Astrocyte (in vitro differentiated cells and primary cell): ENCODE measurements at regions not wholly inside any gene's neighbourhood (a gene's known extent, or its start where the extent isn't known, plus 50 kb on each side); places are given as distances from the start of the nearest gene placed in this dataset.

Experiments
- DNase-seq: peaks from one replicate; pipeline ENCODE4 v3.0.0-alpha.2; 2010; ENCODE audit warnings: low read depth
- FAIRE-seq: peaks from 2 replicates; lab custom pipeline; 2011; peaks lifted over from hg19 to GRCh38; lab: Jason Lieb, UNC
- H2AFZ ChIP-seq: 2 replicates; pipeline ENCODE4 v1.6.0; 2012; ENCODE audit warnings: low read depth, low read length, inconsistent platforms
- H3K27ac ChIP-seq: 2 replicates; pipeline ENCODE4 v1.5.1; 2011; ENCODE audit warnings: low read depth, low read length, inconsistent platforms
- H3K27me3 ChIP-seq: 2 replicates; pipeline ENCODE4 v1.6.0; 2011; ENCODE audit warnings: low read length, inconsistent platforms; ENCODE audit not compliant: insufficient read depth
- H3K36me3 ChIP-seq: 2 replicates; pipeline ENCODE4 v1.5.1; 2011; ENCODE audit warnings: low read length, inconsistent platforms; ENCODE audit not compliant: insufficient read depth
- H3K4me1 ChIP-seq: 2 replicates; pipeline ENCODE4 v1.5.1; 2011; ENCODE audit warnings: low read length, inconsistent platforms; ENCODE audit not compliant: insufficient read depth
- H3K4me2 ChIP-seq: 2 replicates; pipeline ENCODE4 v1.6.0; 2012; ENCODE audit warnings: low read length, inconsistent platforms
- H3K4me3 ChIP-seq: 2 replicates; pipeline ENCODE4 v1.5.1; 2011; ENCODE audit warnings: low read depth, mild to moderate bottlenecking, low read length, inconsistent platforms; ENCODE audit not compliant: insufficient read depth
- H3K79me2 ChIP-seq: 2 replicates; pipeline ENCODE4 v1.6.0; 2012; ENCODE audit warnings: mild to moderate bottlenecking, low read length, inconsistent platforms; ENCODE audit not compliant: insufficient read depth
- H3K9ac ChIP-seq: 2 replicates; pipeline ENCODE4 v1.6.0; 2012; ENCODE audit warnings: mild to moderate bottlenecking, low read length, inconsistent platforms
- H3K9me3 ChIP-seq: 2 replicates; pipeline ENCODE4 v1.5.1; 2012; ENCODE audit warnings: low read depth, mild to moderate bottlenecking, low read length, inconsistent platforms; ENCODE audit not compliant: insufficient read depth
- H4K20me1 ChIP-seq: 2 replicates; pipeline ENCODE4 v1.6.0; 2012; ENCODE audit warnings: low read length, inconsistent platforms; ENCODE audit not compliant: insufficient read depth
- H3K27ac Mint-ChIP-seq: one replicate; pipeline ENCODE4 v1.8.0; 2021; ENCODE audit warnings: mild to moderate bottlenecking, mixed read lengths; ENCODE audit not compliant: unreplicated experiment
- H3K27me3 Mint-ChIP-seq: one replicate; pipeline ENCODE4 v1.8.0; 2021; ENCODE audit warnings: low read depth, mixed read lengths; ENCODE audit not compliant: unreplicated experiment
- H3K36me3 Mint-ChIP-seq: one replicate; pipeline ENCODE4 v1.8.0; 2021; ENCODE audit warnings: low read depth, mixed read lengths; ENCODE audit not compliant: unreplicated experiment
- H3K4me1 Mint-ChIP-seq: one replicate; pipeline ENCODE4 v1.8.0; 2021; ENCODE audit warnings: low read depth, mixed read lengths; ENCODE audit not compliant: unreplicated experiment
- H3K4me3 Mint-ChIP-seq: one replicate; pipeline ENCODE4 v1.8.0; 2021; ENCODE audit warnings: mild to moderate bottlenecking, moderate library complexity, mixed read lengths; ENCODE audit not compliant: unreplicated experiment
- H3K9me3 Mint-ChIP-seq: one replicate; pipeline ENCODE4 v1.8.0; 2021; ENCODE audit warnings: mild to moderate bottlenecking, mixed read lengths; ENCODE audit not compliant: unreplicated experiment
- EZH2 ChIP-seq: IDR thresholded peaks from 2 replicates; pipeline ENCODE4 v1.6.1; 2012; ENCODE audit warnings: mild to moderate bottlenecking, low read length, inconsistent platforms; ENCODE audit not compliant: insufficient read depth
- TF ChIP-seq, protein P1 (sequence below): IDR thresholded peaks from 2 replicates; pipeline ENCODE4 v1.5.1; 2011; ENCODE audit warnings: low read depth, mild to moderate bottlenecking, inconsistent platforms, low read length, moderate library complexity; ENCODE audit not compliant: insufficient read depth

DNA sequence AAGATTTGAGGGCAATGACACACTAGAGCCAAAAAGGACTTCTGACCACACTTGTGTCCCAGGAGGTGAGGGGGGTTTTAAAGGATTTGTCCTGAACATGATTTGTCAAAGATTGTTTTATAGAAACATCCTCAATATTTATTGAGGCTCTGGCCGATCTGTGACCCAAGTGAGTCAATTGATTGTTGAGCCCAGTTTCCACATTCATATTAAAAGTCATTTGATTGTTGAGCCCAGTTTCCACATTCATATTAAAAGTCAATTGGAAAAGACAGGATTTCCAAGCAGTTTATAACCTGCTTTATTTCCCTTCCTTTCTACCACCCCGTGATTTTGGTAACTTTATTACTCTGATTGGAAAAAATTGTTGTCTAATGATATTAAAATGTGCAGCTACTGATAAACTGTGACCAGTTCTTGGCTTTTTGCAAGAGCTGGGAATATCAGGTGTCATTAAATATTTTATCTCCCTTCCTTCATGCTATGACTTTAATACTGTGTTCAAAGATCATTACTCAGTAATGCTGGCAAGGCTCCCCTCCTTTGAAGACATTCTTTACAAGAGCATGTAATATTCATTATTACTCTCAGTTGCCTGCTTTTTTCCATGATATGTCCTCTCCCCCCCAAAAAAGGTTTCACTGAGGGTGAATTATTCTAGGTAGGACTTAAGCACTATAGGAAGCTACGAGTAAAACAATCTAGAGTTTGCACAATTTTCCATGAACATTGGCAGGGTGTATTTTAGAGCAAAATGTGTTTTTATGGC is 75.3 kb downstream of the HRH4 start:
- no peaks in the 10 kb centered on the region for H3K79me2 ChIP-seq
- H4K20me1 ChIP-seq: no peaks in the 10 kb centered on the region
- FAIRE-seq (no peak), DNase-seq (peak; percentile 10)
- H3K4me1 ChIP-seq: peaks cover under 1% of the 10 kb centered on the region
- H3K4me2 ChIP-seq: no peak overlapping the region
- Mint-ChIP-seq H3K36me3 (no peaks in the 10 kb centered on the region), H3K4me3 (no peak overlapping the region), H3K27ac (no peak overlapping the region), H3K27me3 (no peaks in the 10 kb centered on the region), H3K9me3 (peaks cover 5% of the 10 kb centered on the region), H3K4me1 (peaks cover 17% of the 10 kb centered on the region)
- H3K4me3 ChIP-seq: no peak overlapping the region
- no peaks in the 10 kb centered on the region for H3K9me3 ChIP-seq
- H3K27ac ChIP-seq: no peak overlapping the region
- H2AFZ ChIP-seq: no peak overlapping the region
- H3K36me3 ChIP-seq: no peaks in the 10 kb centered on the region
- no peaks in the 10 kb centered on the region for H3K27me3 ChIP-seq
- TF ChIP-seq, protein P1, sequence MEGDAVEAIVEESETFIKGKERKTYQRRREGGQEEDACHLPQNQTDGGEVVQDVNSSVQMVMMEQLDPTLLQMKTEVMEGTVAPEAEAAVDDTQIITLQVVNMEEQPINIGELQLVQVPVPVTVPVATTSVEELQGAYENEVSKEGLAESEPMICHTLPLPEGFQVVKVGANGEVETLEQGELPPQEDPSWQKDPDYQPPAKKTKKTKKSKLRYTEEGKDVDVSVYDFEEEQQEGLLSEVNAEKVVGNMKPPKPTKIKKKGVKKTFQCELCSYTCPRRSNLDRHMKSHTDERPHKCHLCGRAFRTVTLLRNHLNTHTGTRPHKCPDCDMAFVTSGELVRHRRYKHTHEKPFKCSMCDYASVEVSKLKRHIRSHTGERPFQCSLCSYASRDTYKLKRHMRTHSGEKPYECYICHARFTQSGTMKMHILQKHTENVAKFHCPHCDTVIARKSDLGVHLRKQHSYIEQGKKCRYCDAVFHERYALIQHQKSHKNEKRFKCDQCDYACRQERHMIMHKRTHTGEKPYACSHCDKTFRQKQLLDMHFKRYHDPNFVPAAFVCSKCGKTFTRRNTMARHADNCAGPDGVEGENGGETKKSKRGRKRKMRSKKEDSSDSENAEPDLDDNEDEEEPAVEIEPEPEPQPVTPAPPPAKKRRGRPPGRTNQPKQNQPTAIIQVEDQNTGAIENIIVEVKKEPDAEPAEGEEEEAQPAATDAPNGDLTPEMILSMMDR: no peak
- TF ChIP-seq EZH2: no peak
- no peak overlapping the region for H3K9ac ChIP-seq

- Histone ChIP-seq H3K4me3 (no peak overlapping the region), H2AFZ (no peak overlapping the region), H3K27me3 (no peaks in the 10 kb centered on the region), H3K36me3 (no peaks in the 10 kb centered on the region), H4K20me1 (no peaks in the 10 kb centered on the region), H3K79me2 (no peaks in the 10 kb centered on the region), H3K9me3 (no peaks in the 10 kb centered on the region), H3K4me1 (no peaks in the 10 kb centered on the region), H3K4me2 (no peak overlapping the region), H3K27ac (no peak overlapping the region), H3K9ac (no peak overlapping the region)
- Mint-ChIP-seq H3K27ac (no peak overlapping the region), H3K4me1 (peaks cover 14% of the 10 kb centered on the region), H3K4me3 (no peak overlapping the region), H3K27me3 (no peaks in the 10 kb centered on the region), H3K36me3 (no peaks in the 10 kb centered on the region), H3K9me3 (peaks cover 5% of the 10 kb centered on the region)
- FAIRE-seq (no peak), DNase-seq (no peak)
- no peak for TF ChIP-seq EZH2
- TF ChIP-seq, protein P1: no peak
Measured at GRCh38 chr18:24536326-24536725, 75.9 kb downstream of the HRH4 start.

GRCh38 chr18:24536834-24537233 is 76.4 kb downstream of the HRH4 start:
- H3K27ac Mint-ChIP-seq: no peak overlapping the region
- no peaks in the 10 kb centered on the region for H3K27me3 Mint-ChIP-seq
- no peak for FAIRE-seq

More at GRCh38 chr18:24536834-24537233, 76.4 kb downstream of the HRH4 start:
- Histone ChIP-seq H3K27me3 (no peaks in the 10 kb centered on the region), H3K9me3 (no peaks in the 10 kb centered on the region), H3K36me3 (no peaks in the 10 kb centered on the region), H3K9ac (no peak overlapping the region), H3K79me2 (no peaks in the 10 kb centered on the region), H3K4me1 (no peaks in the 10 kb centered on the region), H2AFZ (no peak overlapping the region), H3K4me3 (no peak overlapping the region), H4K20me1 (no peaks in the 10 kb centered on the region), H3K4me2 (no peak overlapping the region), H3K27ac (no peak overlapping the region)
- H3K9me3 Mint-ChIP-seq: peaks cover 5% of the 10 kb centered on the region
- H3K4me3 Mint-ChIP-seq: no peak overlapping the region
- no peaks in the 10 kb centered on the region for H3K36me3 Mint-ChIP-seq
- no peak for TF ChIP-seq EZH2
- TF ChIP-seq, protein P1: no peak
- H3K4me1 Mint-ChIP-seq: peaks cover 14% of the 10 kb centered on the region
- no peak for DNase-seq
